GM10266 (cell line): ENCODE measurements at regions not wholly inside any gene's neighbourhood (a gene's known extent, or its start where the extent isn't known, plus 50 kb on each side); places are given as distances from the start of the nearest gene placed in this dataset.

Experiments used
- DNase-seq: peaks from one replicate; pipeline ENCODE4 v3.0.0; 2012; ENCODE audit errors: extremely low spot score
- TF ChIP-seq, protein P1 (sequence below): IDR thresholded peaks from 2 replicates; pipeline ENCODE4 v1.5.1; 2012; ENCODE audit warnings: mild to moderate bottlenecking, low read depth; ENCODE audit not compliant: control insufficient read depth, insufficient read depth; ENCODE audit errors: missing control alignments

GRCh38 chr21:20721151-20721550, 277.1 kb upstream of the NCAM2 start:
- TF ChIP-seq, protein P1, sequence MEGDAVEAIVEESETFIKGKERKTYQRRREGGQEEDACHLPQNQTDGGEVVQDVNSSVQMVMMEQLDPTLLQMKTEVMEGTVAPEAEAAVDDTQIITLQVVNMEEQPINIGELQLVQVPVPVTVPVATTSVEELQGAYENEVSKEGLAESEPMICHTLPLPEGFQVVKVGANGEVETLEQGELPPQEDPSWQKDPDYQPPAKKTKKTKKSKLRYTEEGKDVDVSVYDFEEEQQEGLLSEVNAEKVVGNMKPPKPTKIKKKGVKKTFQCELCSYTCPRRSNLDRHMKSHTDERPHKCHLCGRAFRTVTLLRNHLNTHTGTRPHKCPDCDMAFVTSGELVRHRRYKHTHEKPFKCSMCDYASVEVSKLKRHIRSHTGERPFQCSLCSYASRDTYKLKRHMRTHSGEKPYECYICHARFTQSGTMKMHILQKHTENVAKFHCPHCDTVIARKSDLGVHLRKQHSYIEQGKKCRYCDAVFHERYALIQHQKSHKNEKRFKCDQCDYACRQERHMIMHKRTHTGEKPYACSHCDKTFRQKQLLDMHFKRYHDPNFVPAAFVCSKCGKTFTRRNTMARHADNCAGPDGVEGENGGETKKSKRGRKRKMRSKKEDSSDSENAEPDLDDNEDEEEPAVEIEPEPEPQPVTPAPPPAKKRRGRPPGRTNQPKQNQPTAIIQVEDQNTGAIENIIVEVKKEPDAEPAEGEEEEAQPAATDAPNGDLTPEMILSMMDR, result no peak
- DNase-seq, result no peak

GRCh38 chr21:20728691-20729090, 269.5 kb upstream of the NCAM2 start:
- TF ChIP-seq, protein P1, result no peak
- DNase-seq, result no peak

DNA sequence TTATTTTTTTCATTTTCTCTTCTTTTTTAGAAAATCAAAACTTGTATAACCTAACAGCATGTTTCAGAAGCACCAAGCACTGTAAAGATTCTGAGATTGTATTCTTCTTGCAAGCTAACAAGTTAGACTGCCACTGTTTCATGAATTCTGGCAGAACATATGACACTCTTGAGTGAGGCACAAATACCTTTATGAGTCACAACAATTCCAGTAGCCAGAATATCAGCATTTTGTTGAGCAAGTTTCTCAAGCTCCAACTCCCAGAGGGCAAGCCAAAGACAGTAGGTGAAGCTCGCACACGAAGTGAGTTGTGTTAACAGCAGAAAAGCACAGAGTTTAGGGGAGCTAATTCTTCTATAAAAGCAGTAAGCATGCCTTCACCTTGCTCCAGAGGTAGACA, 268.8 kb upstream of the NCAM2 start:
- TF ChIP-seq, protein P1, result no peak
- no peak for DNase-seq

DNA sequence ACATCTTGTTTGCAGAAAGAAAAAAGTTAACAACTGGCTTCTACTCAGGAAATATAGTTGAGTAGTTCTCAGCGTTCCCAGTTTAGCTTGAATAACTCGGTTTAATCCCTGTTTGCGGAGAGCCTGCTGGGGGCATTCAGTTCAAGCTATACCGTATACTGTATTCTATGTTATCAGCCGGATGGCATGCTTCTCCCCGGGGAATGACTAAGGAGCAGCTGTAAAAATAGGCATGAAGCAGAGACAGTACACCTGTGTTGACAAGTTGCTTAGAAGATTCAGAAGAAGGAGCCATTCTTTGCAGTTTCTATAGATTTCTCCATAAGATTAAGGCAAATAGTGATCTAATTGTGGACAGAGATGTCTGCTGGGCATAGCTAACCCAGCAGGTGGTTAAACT, 267.8 kb upstream of the NCAM2 start:
- TF ChIP-seq, protein P1, result no peak
- no peak for DNase-seq

DNA sequence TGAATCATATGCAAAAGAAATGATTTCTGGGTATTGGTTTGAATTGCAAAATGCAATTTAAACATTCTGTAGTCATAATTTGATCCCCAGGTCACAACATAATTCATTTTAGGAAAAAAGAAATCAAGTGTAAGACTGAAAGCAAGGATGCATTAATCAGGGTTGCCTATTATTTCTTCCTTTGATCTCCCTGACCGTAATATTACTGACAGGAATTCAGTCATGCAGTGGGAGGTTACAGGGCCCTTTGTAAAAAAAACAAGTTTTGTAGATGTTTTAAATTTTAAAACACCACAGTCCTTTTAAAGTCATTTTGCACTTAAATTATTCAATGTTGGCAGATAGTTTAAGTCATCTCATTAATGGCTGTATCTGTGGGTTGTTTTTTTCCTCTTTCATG, 263.0 kb upstream of the NCAM2 start:
- DNase-seq, result no peak
- TF ChIP-seq, protein P1, result no peak

DNA sequence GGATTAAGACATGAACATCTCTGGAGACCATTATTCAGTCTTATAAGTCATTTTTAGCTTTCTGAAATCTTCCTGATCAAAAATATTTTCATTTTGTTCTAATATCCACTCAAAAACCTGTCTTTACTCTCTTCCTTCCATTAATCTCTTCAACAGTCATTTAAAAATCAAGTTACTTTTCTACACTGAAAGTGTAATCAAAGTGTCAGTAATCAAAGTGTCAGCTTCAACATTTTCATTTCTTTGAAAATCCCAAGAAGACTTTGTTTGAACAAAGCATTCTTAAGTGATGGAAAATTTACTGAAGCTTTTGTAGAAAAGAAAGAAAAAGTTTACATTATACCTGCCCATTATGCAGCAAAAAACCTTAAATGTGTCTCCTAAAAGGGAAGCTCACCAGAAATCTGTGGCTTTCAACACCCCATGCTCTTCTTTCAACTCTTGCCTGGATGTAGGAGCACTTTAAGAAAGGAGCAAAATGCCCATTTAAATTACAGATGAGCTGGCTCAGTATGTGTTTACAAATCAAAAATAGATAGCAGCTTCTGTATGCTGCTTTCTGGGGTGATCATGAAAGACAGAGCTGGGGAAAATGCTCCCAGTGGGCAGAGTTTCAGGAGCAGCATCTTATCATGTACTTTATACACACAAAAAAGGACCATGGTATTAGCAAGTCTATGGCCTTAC, 260.8 kb upstream of the NCAM2 start:
- no peak for DNase-seq
- TF ChIP-seq, protein P1, result no peak

GRCh38 chr21:20739421-20739820, 258.8 kb upstream of the NCAM2 start:
- no peak for DNase-seq
- TF ChIP-seq, protein P1, result no peak
